DOHH2 (cell line): ENCODE measurements at regions not wholly inside any gene's neighbourhood (a gene's known extent, or its start where the extent isn't known, plus 50 kb on each side); places are given as distances from the start of the nearest gene placed in this dataset.

ENCODE experiments used
- H3F3A ChIP-seq: fragments of 200-600 bp; sonication (generic), shearing (Covaris generic); 2 replicates; pipeline ENCODE4 v1.6.0; 2016; ENCODE audit warnings: antibody characterized with exemption, mild to moderate bottlenecking; ENCODE audit not compliant: control insufficient read depth, insufficient read depth
- H3K27ac ChIP-seq: fragments of 200-600 bp; sonication (generic); 2 replicates; pipeline ENCODE4 v1.5.1; 2014; ENCODE audit warnings: low read depth, mild to moderate bottlenecking, low read length, moderate library complexity
- H3K27me3 ChIP-seq: fragments of 200-600 bp; sonication (generic); 2 replicates; pipeline ENCODE4 v1.6.1; 2014; ENCODE audit warnings: mild to moderate bottlenecking, low read length, mixed read lengths; ENCODE audit not compliant: control insufficient read depth
- H3K36me3 ChIP-seq: fragments of 200-600 bp; sonication (generic); 2 replicates; pipeline ENCODE4 v1.6.1; 2014; ENCODE audit warnings: mild to moderate bottlenecking, low read length, moderate library complexity, mixed read lengths; ENCODE audit not compliant: control insufficient read depth
- H3K4me1 ChIP-seq: fragments of 200-600 bp; sonication (generic); 2 replicates; pipeline ENCODE4 v1.6.1; 2014; ENCODE audit warnings: mild to moderate bottlenecking, low read length, mixed read lengths; ENCODE audit not compliant: control insufficient read depth
- H3K4me2 ChIP-seq: fragments of 200-600 bp; sonication (generic); 2 replicates; pipeline ENCODE4 v1.6.0; 2014; ENCODE audit warnings: mild to moderate bottlenecking, low read length, moderate library complexity
- H3K4me3 ChIP-seq: fragments of 200-600 bp; sonication (generic); 2 replicates; pipeline ENCODE4 v1.5.1; 2014; ENCODE audit warnings: mild to moderate bottlenecking, low read length, mixed read lengths
- H3K79me2 ChIP-seq: fragments of 200-600 bp; sonication (generic); 2 replicates; pipeline ENCODE4 v1.6.1; 2014; ENCODE audit warnings: mild to moderate bottlenecking, low read length, mixed read lengths; ENCODE audit not compliant: control insufficient read depth
- H3K9me2 ChIP-seq: fragments of 200-600 bp; sonication (generic); replicated peaks from 2 replicates; pipeline ENCODE4 v1.6.1; 2014; ENCODE audit warnings: mild to moderate bottlenecking, low read length, mixed read lengths; ENCODE audit not compliant: control insufficient read depth
- H3K9me3 ChIP-seq: fragments of 200-600 bp; sonication (generic); 2 replicates; pipeline ENCODE4 v1.6.1; 2014; ENCODE audit warnings: antibody characterized with exemption, low read length, mixed read lengths; ENCODE audit not compliant: control insufficient read depth, insufficient read depth
- H4K20me1 ChIP-seq: fragments of 200-600 bp; sonication (generic); 2 replicates; pipeline ENCODE4 v1.6.0; 2014; ENCODE audit warnings: low read depth, mild to moderate bottlenecking, antibody characterized with exemption, low read length, moderate library complexity; ENCODE audit not compliant: control insufficient read depth, insufficient read depth
- CTCF ChIP-seq: fragments of 200-600 bp; sonication (generic); IDR thresholded peaks from one replicate; pipeline ENCODE4 v1.5.1; 2014; ENCODE audit warnings: antibody characterized with exemption, mild to moderate bottlenecking, low read depth, low read length; ENCODE audit not compliant: poor library complexity, severe bottlenecking
- EZH2phosphoT487 ChIP-seq: fragments of 200-600 bp; sonication (generic); IDR thresholded peaks from 2 replicates; pipeline ENCODE4 v1.6.1; 2017; ENCODE audit warnings: borderline replicate concordance, mild to moderate bottlenecking, antibody characterized with exemption, low read length, moderate library complexity, mixed read lengths

- peaks cover 22% of the 10 kb centered on the region for H3K4me1 ChIP-seq
- no peak overlapping the region for H3K4me2 ChIP-seq
- no peaks in the 10 kb centered on the region for H3K36me3 ChIP-seq
- H3K27me3 ChIP-seq = no peaks in the 10 kb centered on the region
- H3K9me2 ChIP-seq = no peaks in the 10 kb centered on the region
- no peak overlapping the region for H3K27ac ChIP-seq
- H3F3A ChIP-seq = no peaks in the 10 kb centered on the region
- TF ChIP-seq CTCF (no peak), EZH2phosphoT487 (no peak)
- no peaks in the 10 kb centered on the region for H4K20me1 ChIP-seq
- H3K4me3 ChIP-seq = no peak overlapping the region
- H3K79me2 ChIP-seq = no peaks in the 10 kb centered on the region
- no peaks in the 10 kb centered on the region for H3K9me3 ChIP-seq
These were observed 115.4 kb upstream of the KRAS start for GRCh38 chr12:25366122-25366521.

GRCh38 chr12:25365340-25365730 is 114.6 kb upstream of the KRAS start:
- no peaks in the 10 kb centered on the region for H4K20me1 ChIP-seq
- H3K4me2 ChIP-seq = peak overlapping the region; percentile 43
- no peaks in the 10 kb centered on the region for H3K79me2 ChIP-seq
- peaks cover 22% of the 10 kb centered on the region for H3K4me1 ChIP-seq
- no peaks in the 10 kb centered on the region for H3K9me3 ChIP-seq
- TF ChIP-seq EZH2phosphoT487 (no peak), CTCF (no peak)
- no peak overlapping the region for H3K27ac ChIP-seq
- H3K9me2 ChIP-seq = no peaks in the 10 kb centered on the region
- H3K27me3 ChIP-seq = no peaks in the 10 kb centered on the region
- no peak overlapping the region for H3K4me3 ChIP-seq
- H3K36me3 ChIP-seq = no peaks in the 10 kb centered on the region
- no peaks in the 10 kb centered on the region for H3F3A ChIP-seq

- H3K27ac ChIP-seq = 0 out of 2 replicates have a peak overlapping the region, but pooled peaks have one; percentile 4
- no peaks in the 10 kb centered on the region for H3F3A ChIP-seq
- H3K9me3 ChIP-seq = no peaks in the 10 kb centered on the region
- no peaks in the 10 kb centered on the region for H4K20me1 ChIP-seq
- H3K27me3 ChIP-seq = no peaks in the 10 kb centered on the region
- H3K4me2 ChIP-seq = peak overlapping the region; percentile 43
- H3K79me2 ChIP-seq = no peaks in the 10 kb centered on the region
- H3K4me3 ChIP-seq = peak overlapping the region; percentile 7; the same call in 1 of the 2 replicates
- H3K9me2 ChIP-seq = no peaks in the 10 kb centered on the region
- H3K36me3 ChIP-seq = no peaks in the 10 kb centered on the region
- no peak for TF ChIP-seq CTCF
- TF ChIP-seq EZH2phosphoT487 = no peak
- H3K4me1 ChIP-seq = peaks cover 22% of the 10 kb centered on the region
These were observed 114.0 kb upstream of the KRAS start for GRCh38 chr12:25364529-25365339.
